ENCODE measurements at regions not wholly inside any gene's neighbourhood (a gene's known extent, or its start where the extent isn't known, plus 50 kb on each side); places are given as distances from the start of the nearest gene placed in this dataset.
A peak's percentile ranks its signal among the peaks of the same experiment; 100 is the strongest.

GRCh38 chr12:115670869-115671268 lies 606.6 kb downstream of the MED13L start:
- intact Hi-C loops (cut with micrococcal nuclease): no loop called here
- peaks cover 9% of the 10 kb centered on the region; the same call in 1 of the 2 replicates for H3K27me3 ChIP-seq (ENCODE audit: insufficient read depth, low read length)
- no peaks in the 10 kb centered on the region for H3K9me3 ChIP-seq (ENCODE audit: control insufficient read depth in 1 of 2, insufficient read depth in 1 of 2, low read depth in 1 of 2, low read length in 2 of 2)
- H3K4me1 ChIP-seq (ENCODE audit: control insufficient read depth in 1 of 2, insufficient read depth in 2 of 2, low read length in 2 of 2): no peaks in the 10 kb centered on the region
- BruUV-seq (replicated peaks): no TSS peak
- no peak overlapping the region for H3K9ac ChIP-seq (ENCODE audit: low read length)
- TF ChIP-seq SP1 (IDR thresholded peaks at IDR 0.05; ENCODE audit: low read depth): no peak
- TF ChIP-seq YY1 (IDR thresholded peaks at IDR 0.05; ENCODE audit: extremely low read depth, insufficient replicate concordance, low read depth, low read length): peak; percentile 85
- no peak for TF ChIP-seq CEBPB (IDR thresholded peaks at IDR 0.05; ENCODE audit: low read depth)
- no peak for TF ChIP-seq EGR1 (IDR thresholded peaks at IDR 0.05; ENCODE audit: low read depth)
- TF ChIP-seq JUND (IDR thresholded peaks at IDR 0.05): no peak
- no peak for DNase-seq (ENCODE audit: low read depth, low spot score)
- no peak overlapping the region for H3K27ac ChIP-seq (ENCODE audit: low read depth, low read length)
- peak overlapping the region; percentile 29 for H2AFZ ChIP-seq (ENCODE audit: low read depth, low read length, poor library complexity, severe bottlenecking)
- H3K4me2 ChIP-seq (ENCODE audit: low read length): no peak overlapping the region
- H3K79me2 ChIP-seq (ENCODE audit: insufficient read depth, low read length): no peaks in the 10 kb centered on the region
- H4K20me1 ChIP-seq (ENCODE audit: insufficient read depth): no peaks in the 10 kb centered on the region
- POLR2A ChIA-PET: no interaction called here
- H3K4me3 ChIP-seq (replicated peaks in 1 of 2; ENCODE audit: low read depth in 1 of 2, low read length in 2 of 2): no peak overlapping the region
- ATAC-seq: no peak
- RAD21 ChIA-PET (ENCODE audit: low non-redundant PET in 1 of 2, low total read pairs in 2 of 2, uncharacterized antibody in 2 of 2, unreplicated experiment in 2 of 2): no interaction called here
- H3K36me3 ChIP-seq (ENCODE audit: control insufficient read depth in 1 of 2, insufficient read depth in 2 of 2, low read length in 2 of 2): no peaks in the 10 kb centered on the region
- no peaks in the 10 kb centered on the region for H3K9me2 ChIP-seq (ENCODE audit: insufficient read depth)
- CTCF ChIA-PET: no interaction called here

GRCh38 chr12:115667116-115667515 lies 610.4 kb downstream of the MED13L start:
- Histone ChIP-seq H3K79me2 (ENCODE audit: insufficient read depth, low read length) (no peaks in the 10 kb centered on the region), H3K4me3 (replicated peaks in 1 of 2; ENCODE audit: low read depth in 1 of 2, low read length in 2 of 2) (no peak overlapping the region), H4K20me1 (ENCODE audit: insufficient read depth) (no peaks in the 10 kb centered on the region), H2AFZ (ENCODE audit: low read depth, low read length, poor library complexity, severe bottlenecking) (no peak overlapping the region), H3K27me3 (ENCODE audit: insufficient read depth, low read length) (peaks cover 8% of the 10 kb centered on the region; the same call in 1 of the 2 replicates), H3K4me1 (ENCODE audit: control insufficient read depth in 1 of 2, insufficient read depth in 2 of 2, low read length in 2 of 2) (no peaks in the 10 kb centered on the region), H3K36me3 (ENCODE audit: control insufficient read depth in 1 of 2, insufficient read depth in 2 of 2, low read length in 2 of 2) (no peaks in the 10 kb centered on the region), H3K4me2 (ENCODE audit: low read length) (no peak overlapping the region), H3K9me3 (ENCODE audit: control insufficient read depth in 1 of 2, insufficient read depth in 1 of 2, low read depth in 1 of 2, low read length in 2 of 2) (no peaks in the 10 kb centered on the region), H3K9me2 (ENCODE audit: insufficient read depth) (no peaks in the 10 kb centered on the region), H3K9ac (ENCODE audit: low read length) (no peak overlapping the region), H3K27ac (ENCODE audit: low read depth, low read length) (no peak overlapping the region)
- ChIA-PET CTCF (no interaction called here), RAD21 (ENCODE audit: low non-redundant PET in 1 of 2, low total read pairs in 2 of 2, uncharacterized antibody in 2 of 2, unreplicated experiment in 2 of 2) (no interaction called here), POLR2A (no interaction called here)
- TF ChIP-seq POLR2AphosphoS5 (IDR thresholded peaks at IDR 0.05; ENCODE audit: low read depth, low read length): no peak
- TF ChIP-seq EZH2 (IDR thresholded peaks at IDR 0.05): no peak
- TF ChIP-seq CEBPB (IDR thresholded peaks at IDR 0.05; ENCODE audit: low read depth): no peak
- TF ChIP-seq SRF (IDR thresholded peaks at IDR 0.05; ENCODE audit: low read depth): no peak
- TF ChIP-seq SIN3A (IDR thresholded peaks at IDR 0.05; ENCODE audit: low read depth): no peak
- TF ChIP-seq POLR2A (IDR thresholded peaks at IDR 0.05; ENCODE audit: borderline replicate concordance, extremely low read depth, insufficient read depth, insufficient read length): no peak
- TF ChIP-seq ATF3 (IDR thresholded peaks at IDR 0.05): no peak
- no peak for TF ChIP-seq TCF7L2 (IDR thresholded peaks at IDR 0.05; ENCODE audit: borderline replicate concordance, extremely low read depth, insufficient read depth, insufficient read length)
- no peak for TF ChIP-seq ZFX (IDR thresholded peaks at IDR 0.05)
- TF ChIP-seq CTCF (IDR thresholded peaks at IDR 0.05 in 2 of 3, conservative IDR thresholded peaks at IDR 0.05 in 1 of 3; ENCODE audit: borderline replicate concordance in 1 of 3, insufficient read depth in 1 of 3, low read depth in 2 of 3, low read length in 2 of 3): no peak
- no peak for TF ChIP-seq CBX3 (IDR thresholded peaks at IDR 0.05; ENCODE audit: low read depth)
- no peak for TF ChIP-seq ZBTB33 (IDR thresholded peaks at IDR 0.05; ENCODE audit: extremely low read depth, insufficient replicate concordance, low read length)
- no TSS peak for BruUV-seq (replicated peaks)
- no peak for DNase-seq (ENCODE audit: low read depth, low spot score)
- intact Hi-C loops (cut with micrococcal nuclease): no loop called here
- no peak for ATAC-seq

Data from HCT116 (cell line).